Effector memory CD8-positive, alpha-beta T cell (primary cell): ENCODE measurements at regions not wholly inside any gene's neighbourhood (a gene's known extent, or its start where the extent isn't known, plus 50 kb on each side); places are given as distances from the start of the nearest gene placed in this dataset.
"Not testable (repeated sequence)": the region's sequence is repeated elsewhere in the genome, so short reads cannot be mapped to it uniquely, and the experiment has no call there.

Experiments used
- ATAC-seq: fragments of 150-1000 bp; cut with Tn5 transposase; replicated peaks from 2 replicates; pipeline ENCODE4 v1.10.0; 2021; ENCODE audit warnings: mild to moderate bottlenecking, moderate library complexity
- DNase-seq, 3 experiments: peaks; one replicate each; pipeline ENCODE4 v3.0.0; 2021
- H3K27ac Mint-ChIP-seq, 2 donors: one replicate each; pipeline ENCODE4 v1.8.0; 2022; ENCODE audit warnings: mild to moderate bottlenecking in 2 of 2, mixed read lengths in 2 of 2, moderate library complexity in 2 of 2
- H3K27me3 Mint-ChIP-seq, 2 donors: one replicate each; pipeline ENCODE4 v1.8.0; 2022; ENCODE audit warnings: mixed read lengths in 2 of 2
- H3K36me3 Mint-ChIP-seq: one replicate; pipeline ENCODE4 v1.8.0; 2022; ENCODE audit warnings: mild to moderate bottlenecking, moderate library complexity, mixed read lengths; ENCODE audit not compliant: insufficient read depth
- H3K4me1 Mint-ChIP-seq, 2 donors: one replicate each; pipeline ENCODE4 v1.8.0; 2022; ENCODE audit warnings: low read depth in 2 of 2, mixed read lengths in 2 of 2
- H3K4me3 Mint-ChIP-seq, 2 donors: one replicate each; pipeline ENCODE4 v1.8.0; 2022; ENCODE audit warnings: mild to moderate bottlenecking in 2 of 2, mixed read lengths in 2 of 2, moderate library complexity in 2 of 2
- H3K9me3 Mint-ChIP-seq, 2 donors: one replicate each; pipeline ENCODE4 v1.8.0; 2022; ENCODE audit warnings: mixed read lengths in 2 of 2

DNA sequence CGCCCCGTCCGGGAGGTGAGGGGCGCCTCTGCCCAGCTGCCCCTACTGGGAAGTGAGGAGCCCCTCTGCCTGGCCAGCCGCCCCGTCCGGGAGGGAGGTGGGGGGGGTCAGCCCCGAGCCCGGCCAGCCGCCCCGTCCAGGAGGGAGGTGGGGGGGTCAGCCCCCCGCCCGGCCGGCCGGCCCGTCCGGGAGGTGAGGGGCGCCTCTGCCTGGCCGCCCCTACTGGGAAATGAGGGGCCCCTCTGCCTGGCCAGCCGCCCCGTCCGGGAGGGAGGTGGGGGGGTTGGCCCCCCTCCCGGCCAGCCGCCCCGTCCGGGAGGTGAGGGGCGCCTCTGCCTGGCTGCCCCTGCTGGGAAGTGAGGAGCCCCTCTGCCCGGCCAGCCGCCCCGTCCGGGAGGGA lies 57.2 kb upstream of the ZNF746 start:
- H3K36me3 Mint-ChIP-seq: peaks cover 42% of the 10 kb centered on the region

GRCh38 chr7:149553991-149554390 lies 56.4 kb upstream of the ZNF746 start:
- not testable (repeated sequence) for H3K4me3 Mint-ChIP-seq

More for the DNA sequence above, 57.2 kb upstream of the ZNF746 start:
- not testable (repeated sequence) for ATAC-seq, H3K27ac Mint-ChIP-seq, H3K4me3 Mint-ChIP-seq, H3K4me1 Mint-ChIP-seq, DNase-seq, H3K9me3 Mint-ChIP-seq, H3K27me3 Mint-ChIP-seq

GRCh38 chr7:149552799-149553198 lies 55.2 kb upstream of the ZNF746 start:
- H3K36me3 Mint-ChIP-seq: peaks cover 49% of the 10 kb centered on the region
- no peaks in the 10 kb centered on the region for H3K9me3 Mint-ChIP-seq
- no peaks in the 10 kb centered on the region for H3K27me3 Mint-ChIP-seq
- H3K4me3 Mint-ChIP-seq: no peak overlapping the region
- ATAC-seq: no peak
- H3K27ac Mint-ChIP-seq: no peak overlapping the region
- H3K4me1 Mint-ChIP-seq: no peaks in the 10 kb centered on the region
- DNase-seq: no peak

More at GRCh38 chr7:149553991-149554390, 56.4 kb upstream of the ZNF746 start:
- DNase-seq, H3K9me3 Mint-ChIP-seq, H3K27me3 Mint-ChIP-seq, H3K4me1 Mint-ChIP-seq, ATAC-seq, H3K27ac Mint-ChIP-seq: not testable (repeated sequence)
- H3K36me3 Mint-ChIP-seq: peaks cover 48% of the 10 kb centered on the region
